ENCODE measurements at regions not wholly inside any gene's neighbourhood (a gene's known extent, or its start where the extent isn't known, plus 50 kb on each side); places are given as distances from the start of the nearest gene placed in this dataset.
A peak's percentile ranks its signal among the peaks of the same experiment; 100 is the strongest.
"Not testable (repeated sequence)": the region's sequence is repeated elsewhere in the genome, so short reads cannot be mapped to it uniquely, and the experiment has no call there.

DNA sequence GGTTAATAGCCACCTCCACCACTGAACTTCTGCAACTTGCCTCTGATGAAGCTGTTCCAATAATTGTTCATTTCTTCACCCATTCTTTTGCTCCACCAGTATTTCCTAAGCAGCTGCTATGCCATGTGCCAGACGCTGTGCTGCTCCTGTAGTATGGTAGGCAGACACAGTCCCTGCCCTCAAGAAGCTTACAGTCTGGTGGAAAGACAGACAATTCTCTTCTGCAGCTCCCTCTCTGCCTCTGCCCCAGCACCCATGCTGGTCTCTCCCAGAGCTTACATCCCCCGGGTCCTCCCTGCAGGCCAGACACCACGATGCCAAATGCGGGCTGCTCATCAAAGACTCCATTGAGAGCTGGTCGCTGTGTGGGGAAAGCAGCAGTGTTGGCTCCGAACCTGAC is 111.6 kb upstream of the ESRRB start:
- DNase-seq (ENCODE audit: low spot score): no peak

DNA sequence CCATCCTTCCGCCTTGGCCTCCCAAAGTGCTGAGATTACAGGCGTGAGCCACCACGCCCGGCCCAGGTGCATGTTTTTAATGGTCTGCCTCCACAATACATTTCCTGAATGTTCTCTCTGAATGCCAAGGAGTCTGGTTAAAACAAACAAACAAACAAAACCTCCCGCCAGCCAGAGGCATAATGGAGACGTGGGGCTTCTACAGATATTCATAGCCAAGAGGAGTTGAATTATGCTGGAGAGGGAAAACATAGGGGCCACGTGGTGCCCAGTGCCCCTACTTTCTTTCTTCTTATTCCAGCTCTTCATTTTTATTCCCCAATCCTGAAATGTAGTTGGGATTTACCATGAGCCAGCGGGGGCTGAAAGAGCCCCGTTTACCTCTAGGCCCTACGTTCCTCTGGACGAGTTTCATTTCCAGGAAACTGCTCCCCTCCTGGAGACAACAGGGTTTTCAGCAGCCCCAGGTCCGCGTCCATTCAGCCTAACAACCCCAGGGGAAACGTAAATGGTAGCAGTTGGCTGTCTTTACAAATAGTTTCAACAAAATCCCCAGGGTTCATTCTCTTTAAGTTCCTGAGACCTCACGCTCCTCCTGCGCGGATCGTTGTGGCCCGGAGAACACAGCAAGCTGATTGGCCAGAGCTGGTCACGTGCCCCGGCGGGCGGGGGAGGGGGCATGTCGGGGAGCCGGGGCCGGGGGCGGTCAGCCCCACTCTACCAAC is 108.5 kb upstream of the ESRRB start:
- DNase-seq (ENCODE audit: low spot score): peak; percentile 73

DNA sequence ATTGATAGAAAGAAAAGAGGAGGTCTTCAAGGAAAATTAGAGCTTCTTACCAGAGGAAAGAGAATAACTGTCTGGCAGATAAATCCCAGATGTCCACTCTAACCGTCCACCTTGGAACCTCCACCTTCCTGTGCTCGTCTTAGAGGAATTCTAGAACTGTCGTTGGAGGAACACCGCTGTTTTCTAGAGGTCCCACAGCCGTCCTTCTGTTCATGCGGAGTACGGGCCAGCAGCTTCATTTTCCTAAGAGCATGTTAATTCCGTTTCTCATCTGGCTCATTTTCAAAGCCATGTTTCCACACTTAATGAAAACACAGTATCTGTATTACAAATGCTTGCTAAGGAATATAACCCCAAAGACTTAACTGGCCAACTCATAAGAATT is 107.9 kb upstream of the ESRRB start:
- no peak for DNase-seq (ENCODE audit: low spot score)

DNA sequence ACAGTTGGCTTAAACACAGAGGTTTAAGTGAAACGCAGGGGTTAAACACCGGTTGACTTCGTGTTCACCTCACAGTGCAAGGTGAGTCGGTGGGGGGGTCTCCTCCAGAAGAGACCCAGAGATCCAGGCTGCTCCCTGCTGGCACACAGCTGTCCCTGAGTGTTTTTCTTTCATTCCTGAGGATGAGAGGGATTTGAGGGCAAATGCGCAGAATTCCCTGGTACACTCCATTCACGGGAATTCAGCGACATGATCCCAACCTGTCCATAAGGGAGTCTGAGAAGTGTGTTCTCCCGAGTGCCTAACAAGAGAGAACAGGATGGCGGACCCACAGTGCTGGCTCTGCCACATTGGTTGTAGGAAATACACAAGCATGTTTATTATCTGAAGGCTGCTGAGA is 107.2 kb upstream of the ESRRB start:
- DNase-seq (ENCODE audit: low spot score): no peak

DNA sequence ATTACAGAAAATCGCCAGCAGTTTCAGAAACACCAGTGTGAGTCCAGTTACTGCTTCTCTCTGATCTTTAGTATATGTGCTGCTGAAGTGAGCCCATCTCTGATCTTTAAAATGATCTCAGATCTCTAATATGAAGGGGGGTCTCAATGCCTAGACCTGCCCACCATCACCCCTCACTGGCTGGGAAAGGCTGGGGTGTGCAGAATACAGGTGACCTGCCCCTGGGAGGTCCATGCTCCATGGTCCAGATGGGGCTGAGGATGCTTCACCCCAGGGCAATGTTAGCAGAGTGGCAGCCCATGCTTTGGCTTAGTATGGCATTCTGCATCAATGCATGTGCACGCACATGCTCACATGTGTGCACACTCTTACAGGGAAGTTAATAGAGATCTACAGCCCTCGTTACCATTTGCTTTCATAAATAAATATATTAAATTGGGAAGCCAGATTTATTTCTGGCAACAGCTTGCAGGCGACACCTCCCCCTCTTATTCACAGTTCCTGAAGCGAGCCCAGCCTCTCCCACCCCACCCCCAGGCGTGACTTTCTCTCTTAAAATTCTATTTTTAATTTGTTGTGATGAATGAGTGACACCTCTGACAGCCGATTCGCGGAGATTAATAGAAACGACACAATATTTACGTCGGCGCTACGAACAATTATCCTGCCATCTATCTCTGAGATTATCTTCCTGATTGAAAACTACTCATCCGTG is 104.7 kb upstream of the ESRRB start:
- DNase-seq (ENCODE audit: low spot score): no peak

DNA sequence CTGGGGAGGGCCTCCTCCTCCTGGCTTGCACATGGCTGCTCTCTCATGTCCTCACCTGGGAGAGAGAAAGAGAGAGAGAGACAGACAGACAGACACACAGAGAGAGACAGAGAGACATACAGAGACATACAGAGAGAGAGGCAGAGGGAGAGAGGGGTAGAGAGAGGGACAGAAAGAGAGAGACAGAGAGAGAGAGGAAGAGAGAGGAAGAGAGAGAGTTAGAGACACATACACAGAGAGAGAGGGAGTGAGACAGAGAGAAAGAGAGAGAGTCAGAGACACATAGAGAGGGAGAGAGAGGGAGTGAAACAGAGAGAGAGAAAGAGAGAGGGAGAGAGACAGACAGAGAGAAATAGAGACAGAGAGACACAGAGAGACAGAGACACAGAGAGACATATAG is 103.6 kb upstream of the ESRRB start:
- no peak for DNase-seq (ENCODE audit: low spot score)

DNA sequence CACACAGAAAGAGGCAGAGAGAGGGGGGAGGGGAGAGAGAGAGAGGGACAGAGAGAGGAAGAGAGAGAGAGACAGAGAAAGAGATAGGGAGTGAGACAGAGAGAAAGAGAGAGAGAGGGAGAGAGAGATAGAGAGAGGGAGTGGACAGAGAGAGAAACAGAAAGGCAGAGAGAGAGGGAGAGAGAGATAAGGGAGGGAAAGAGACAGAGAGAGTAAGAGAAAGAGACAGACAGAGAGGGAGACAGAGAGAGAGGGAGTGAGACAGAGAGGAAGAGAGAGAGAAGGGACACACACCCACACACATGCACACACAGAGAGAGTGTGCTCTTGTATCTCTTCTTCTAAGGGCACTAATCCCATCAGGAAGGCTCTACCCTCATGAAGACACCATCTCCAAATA is 103.2 kb upstream of the ESRRB start:
- DNase-seq (ENCODE audit: low spot score): no peak

DNA sequence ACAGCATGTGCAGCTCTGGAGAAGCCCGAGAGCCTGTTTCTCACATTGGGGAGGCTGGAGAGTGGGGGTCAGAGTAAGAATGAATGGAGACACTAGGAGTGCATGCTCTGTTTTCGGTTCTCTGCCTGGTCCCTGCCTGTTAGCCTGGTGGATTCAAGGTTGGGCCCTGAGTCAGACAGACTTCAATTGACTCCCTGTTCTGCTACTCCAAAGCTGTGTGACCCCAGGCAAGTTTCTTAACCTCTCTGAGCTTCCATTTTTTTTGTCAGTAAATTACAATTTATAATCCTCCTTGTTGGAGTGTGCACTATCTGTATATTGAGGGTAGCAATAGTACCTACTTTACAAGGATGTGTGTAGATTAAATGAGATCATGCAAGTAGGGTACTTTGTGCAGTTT is 102.6 kb upstream of the ESRRB start:
- no peak for DNase-seq (ENCODE audit: low spot score)

DNA sequence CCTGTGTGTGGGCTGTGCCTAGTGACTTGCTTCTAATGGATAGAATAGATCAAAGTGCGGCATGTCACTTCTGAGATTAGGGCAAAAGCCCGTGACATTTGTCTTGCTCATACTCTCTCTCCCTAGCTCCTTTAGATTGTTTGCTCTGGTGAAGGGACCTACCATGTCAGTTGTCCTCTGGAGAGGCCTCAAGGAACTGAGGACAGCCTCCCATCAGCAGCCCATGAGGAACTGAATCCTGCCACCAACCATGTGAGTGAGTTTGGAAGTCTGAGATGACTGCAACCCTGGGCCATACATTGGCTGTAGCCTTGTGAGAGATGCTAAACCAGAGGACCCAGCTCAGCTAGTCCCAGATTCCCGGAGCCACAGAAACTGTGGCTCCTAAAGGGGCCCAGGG is 101.6 kb upstream of the ESRRB start:
- no peak for DNase-seq (ENCODE audit: low spot score)

DNA sequence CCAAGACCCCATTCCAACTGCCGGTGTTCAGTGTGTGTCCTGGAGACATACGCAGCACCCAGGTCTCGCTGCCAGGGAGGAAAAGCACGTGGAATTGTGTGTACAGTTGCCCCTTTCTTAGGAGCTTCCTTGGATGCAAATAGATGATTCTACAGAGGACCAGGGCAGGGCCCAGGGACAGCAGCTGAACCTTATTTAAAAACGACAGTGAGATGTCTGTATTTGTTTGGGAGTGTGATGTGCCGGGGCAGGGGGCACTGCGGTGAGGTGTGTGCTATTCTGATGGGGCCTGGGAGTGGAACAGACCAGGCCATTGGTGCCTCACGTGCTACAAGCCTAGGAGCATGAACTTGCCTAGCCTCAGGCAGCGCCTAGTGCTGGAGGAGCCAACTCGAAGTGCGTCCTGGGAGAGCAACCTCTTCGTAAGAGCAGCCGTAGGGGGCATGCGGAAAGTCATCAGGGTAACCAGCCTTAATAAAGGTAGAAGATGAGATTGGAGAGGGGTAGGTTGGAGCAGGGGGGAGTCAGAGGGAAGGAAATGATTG is 98.3 kb upstream of the ESRRB start:
- no peak for DNase-seq (ENCODE audit: low spot score)

DNA sequence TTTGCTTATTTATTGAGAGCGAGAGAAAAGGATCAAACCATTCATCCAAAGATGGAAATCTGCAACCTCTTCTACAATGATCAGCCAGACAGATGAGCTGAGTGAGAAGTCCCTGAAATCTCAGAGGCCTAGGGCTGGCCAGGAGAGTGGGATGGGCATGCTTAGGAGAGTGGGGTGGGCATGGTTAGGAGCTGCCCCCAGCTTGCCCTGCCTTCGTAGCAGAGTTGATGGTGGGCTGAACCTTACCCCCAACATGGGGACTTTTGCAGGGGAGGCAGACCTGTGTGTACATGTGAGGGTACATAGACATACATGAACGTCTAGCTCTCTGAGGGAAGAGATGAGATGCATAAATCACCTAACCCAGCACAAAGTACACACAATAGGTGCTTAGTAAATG is 95.7 kb upstream of the ESRRB start:
- DNase-seq (ENCODE audit: low spot score): no peak

DNA sequence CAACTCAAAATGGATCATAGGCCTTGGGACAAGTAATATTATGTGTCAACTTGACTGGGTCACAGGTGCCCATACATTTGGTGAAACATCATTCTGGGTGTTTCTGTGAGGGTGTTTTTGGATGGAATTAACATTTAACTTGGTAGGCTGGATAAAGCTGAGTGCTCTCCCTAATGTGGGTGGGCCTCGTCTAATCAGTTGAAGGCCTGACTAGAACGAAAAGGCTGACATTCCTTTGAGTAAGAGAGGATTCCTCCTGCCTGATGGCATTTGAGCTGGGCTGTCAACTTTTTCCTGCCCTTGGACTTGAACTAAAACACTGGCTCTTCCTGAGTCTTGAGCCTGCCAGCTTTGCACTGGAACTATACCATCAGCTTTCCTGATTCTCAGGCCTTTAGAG is 93.4 kb upstream of the ESRRB start:
- no peak for DNase-seq (ENCODE audit: low spot score)

DNA sequence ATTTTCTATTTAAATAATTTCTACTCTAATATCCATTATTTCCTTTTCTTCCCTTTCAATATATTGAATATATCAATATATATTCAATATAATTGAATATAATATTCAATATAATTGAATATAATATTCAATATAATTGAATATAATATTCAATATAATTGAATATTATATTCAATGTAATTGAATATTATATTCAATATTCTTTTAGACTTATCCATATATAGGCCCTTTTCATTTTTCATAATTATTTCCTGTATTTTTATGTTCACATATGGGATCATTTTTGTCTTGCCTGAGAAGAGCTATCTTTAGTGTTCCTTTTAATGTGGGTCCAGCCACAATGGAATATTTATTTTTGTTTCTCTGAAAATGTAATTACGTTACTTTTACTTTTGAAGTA is 88.9 kb upstream of the ESRRB start:
- no peak for DNase-seq (ENCODE audit: low spot score)

DNA sequence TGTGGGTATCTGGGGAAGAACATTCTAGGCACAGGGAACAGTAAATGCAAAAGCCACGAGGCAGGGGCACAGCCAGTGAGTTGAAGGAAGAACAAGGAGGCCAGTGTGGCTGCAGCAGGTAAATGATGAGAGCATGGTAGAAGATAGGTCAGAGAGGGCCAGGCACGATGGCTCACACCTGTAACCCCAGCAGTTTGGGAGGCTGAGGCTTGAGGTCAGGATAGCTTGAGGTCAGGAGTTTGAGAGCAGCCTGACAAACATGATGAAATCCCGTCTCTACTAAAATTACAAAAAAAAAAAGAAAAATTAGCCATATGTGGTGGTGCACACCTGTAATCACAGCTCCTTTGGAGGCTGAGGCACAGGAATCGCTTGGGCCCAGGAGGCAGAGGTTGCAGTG is 86.7 kb upstream of the ESRRB start:
- no peak for DNase-seq (ENCODE audit: low spot score)

DNA sequence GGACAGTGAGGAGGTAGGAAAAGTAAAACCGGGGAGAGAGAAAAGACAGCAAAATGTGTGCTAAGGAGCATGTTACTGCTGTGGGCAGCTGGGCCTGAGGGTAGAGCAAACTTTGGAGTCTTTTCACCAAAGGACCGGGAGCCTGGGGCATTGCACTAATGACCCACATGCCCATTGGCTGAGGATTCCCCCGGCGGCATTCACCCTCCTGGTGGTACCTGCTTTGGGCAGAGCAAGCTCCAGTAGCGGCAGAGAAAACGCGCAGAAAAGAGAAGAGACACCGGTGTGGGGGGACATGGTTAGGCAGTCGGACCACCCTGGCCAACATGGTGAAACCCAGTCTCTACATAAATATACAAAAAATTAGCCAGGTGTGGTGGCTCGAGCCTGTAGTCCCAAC is 83.4 kb upstream of the ESRRB start:
- DNase-seq (ENCODE audit: low spot score): no peak

DNA sequence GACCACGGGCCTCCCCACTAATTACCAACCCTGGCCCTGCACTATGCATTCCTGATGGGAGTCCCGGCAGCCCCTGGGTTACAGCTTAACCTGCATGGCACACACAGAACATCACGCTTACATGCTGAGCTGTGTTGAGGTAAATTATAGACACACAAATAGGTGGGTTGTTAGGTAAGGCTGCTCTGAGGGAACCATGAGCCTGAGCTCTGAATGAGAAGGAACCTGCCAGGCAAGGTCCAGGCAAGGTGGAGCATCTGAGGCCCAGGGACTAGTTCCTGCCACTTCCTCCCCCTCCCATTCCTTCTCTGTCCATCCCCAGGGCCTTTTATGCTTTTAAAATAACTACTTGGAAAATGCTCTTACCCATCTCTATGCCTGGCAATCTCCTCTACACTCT is 82.7 kb upstream of the ESRRB start:
- DNase-seq (ENCODE audit: low spot score): no peak

DNA sequence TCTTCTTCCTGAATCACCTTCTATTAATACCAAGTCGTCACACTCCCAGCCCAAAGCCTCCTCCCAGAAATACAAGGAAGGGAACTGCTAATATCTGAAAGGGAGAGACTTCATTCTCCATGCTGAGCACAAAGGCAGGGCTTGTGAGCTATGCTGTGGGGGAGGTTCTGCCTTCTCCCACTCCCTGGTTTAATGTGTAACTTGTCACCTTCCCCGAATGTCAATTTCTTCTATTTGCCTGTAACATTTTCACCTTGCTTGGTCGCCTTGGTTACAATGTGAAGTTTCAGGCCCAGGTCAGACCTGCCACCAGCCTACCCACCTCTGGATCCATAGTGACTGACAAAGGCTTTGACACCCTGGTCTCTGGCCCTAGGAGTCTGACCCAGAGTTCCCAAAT is 82.0 kb upstream of the ESRRB start:
- DNase-seq (ENCODE audit: low spot score): no peak

DNA sequence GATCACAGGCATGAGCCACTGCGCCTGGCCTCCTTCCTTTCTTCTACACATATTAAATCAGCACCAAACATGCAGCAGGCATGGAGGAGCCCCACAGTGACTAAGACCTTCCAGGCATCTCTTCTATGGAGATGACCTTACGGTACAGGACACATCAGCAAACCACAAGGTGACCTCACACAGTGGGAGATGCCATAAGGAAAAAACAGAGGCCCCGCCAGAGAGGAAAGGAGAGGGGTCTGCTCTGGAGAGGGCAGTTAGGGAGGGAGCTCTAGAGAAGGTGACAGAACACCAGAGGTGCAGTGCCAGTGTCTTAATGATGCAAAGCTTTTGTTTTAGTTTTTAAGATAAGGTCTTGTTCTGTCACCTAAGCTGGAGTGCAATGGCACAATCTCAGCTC is 81.1 kb upstream of the ESRRB start:
- no peak for DNase-seq (ENCODE audit: low spot score)

DNA sequence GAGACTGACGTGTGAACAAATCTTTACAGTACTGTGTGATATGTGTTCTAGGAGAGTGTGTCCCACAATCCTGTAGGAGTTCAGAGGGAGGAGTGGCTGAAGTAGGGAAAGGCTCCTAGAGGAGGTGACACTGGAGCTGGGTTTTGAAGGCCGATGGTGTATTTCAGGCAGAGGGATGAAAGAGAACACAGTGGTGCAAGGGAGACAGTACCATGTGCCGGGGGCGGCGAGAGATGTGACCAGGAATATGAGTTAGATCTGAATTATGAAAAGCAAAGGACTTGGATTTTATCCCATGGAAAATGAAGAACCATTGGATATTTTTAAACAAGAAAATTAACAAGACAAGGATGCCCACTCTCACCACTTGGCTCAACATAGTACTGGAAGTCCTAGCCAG is 77.0 kb upstream of the ESRRB start:
- DNase-seq (ENCODE audit: low spot score): no peak

DNA sequence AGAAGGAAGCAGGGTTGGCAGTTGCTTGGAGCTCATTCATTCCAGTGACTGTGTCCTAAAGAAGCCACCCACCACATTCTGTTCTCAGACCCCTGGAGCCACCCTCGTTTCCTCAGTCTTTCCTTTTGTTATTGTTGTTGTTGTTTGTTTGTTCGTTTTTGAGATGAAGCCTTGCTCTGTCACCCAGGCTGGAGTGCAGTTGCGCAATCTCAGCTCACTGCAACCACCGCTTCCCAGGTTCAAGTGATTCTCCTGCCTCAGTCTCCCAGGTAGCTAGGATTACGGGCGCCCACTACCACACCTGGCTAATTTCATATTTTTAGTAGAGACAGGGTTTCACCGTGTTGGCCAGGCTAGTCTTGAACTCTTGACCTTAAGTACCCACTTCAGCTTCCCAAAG is 72.7 kb upstream of the ESRRB start:
- DNase-seq (ENCODE audit: low spot score): not testable (repeated sequence)

DNA sequence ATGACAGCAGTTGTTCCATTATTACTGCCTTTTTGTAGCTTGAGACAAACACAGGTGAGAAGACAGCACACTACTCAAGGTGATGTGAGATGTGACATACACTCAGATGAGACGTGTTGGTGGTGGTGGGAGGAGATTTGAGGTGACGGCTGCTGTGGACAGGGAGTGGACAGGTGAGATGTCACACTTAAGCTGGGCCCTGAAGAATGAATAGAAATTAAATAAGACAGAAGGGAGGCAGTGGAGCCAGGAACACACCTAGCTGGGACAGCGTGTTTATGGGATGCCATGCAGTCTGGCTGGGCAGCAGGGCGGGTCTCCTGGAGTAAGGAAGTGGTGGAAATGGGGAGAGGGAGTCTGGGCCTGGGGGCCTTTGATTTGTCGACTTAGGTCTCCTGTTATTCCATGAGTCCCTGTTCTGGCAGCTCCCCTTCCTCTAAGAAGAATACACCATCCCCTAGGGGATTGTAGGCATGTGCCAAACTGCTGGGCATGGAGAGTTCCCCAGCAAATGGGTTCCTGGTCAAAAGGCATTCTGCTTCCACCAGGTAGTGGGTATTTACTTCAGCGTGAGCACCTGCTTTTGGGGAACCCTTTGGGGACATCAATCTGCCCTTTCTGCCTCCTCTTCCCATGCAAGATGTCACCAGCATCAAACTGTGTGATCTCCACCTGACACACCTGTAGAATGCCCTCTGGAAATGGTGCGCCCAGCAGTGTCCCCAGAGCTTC is 71.2 kb upstream of the ESRRB start:
- DNase-seq (ENCODE audit: low spot score): no peak

DNA sequence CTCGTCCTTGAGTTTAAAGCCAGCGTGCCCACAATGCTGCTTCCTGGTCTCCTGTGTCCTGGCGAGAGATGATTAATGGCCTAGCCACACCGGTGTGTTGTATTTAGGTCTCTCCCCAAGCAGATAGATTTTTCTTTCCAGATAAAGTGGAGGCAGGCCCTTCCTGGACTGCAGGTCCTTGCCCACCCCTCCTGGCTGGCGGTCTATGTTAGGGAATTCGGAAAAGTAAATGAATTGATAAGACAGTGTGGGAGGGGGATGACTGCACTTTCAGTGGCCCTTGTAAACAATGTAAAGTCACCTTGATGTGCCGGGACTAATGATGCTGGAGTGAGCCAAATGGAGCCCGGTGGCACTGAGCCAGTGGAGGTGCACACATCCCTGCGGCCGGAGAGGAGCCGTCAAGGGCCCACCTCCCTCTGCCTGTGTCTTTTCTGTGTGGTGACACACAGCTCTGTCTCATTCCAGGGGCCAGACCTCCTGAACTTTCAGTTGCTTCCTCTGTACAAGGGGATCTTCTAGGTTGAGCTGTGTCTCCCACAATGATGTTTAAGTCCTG is 70.6 kb upstream of the ESRRB start:
- DNase-seq (ENCODE audit: low spot score): no peak

DNA sequence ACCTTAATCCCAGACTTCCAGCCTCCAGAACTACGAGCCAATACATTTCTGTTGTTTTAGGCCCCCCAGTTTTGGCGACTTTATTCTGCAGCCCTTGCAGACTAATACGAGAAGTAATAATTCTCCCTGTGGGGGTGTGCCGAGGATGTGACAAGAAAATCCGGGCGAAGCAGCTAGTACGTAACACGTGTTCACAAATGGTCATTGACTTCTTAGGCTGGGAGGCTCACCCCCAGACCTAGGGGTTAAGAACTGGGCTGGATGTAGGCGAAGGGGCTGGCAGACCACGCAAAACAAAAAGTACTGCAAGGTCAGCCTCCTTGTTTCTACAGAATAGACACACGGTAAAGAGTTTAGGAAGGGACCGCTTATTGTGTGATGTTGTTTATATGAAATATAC is 69.8 kb upstream of the ESRRB start:
- DNase-seq (ENCODE audit: low spot score): no peak
